ENCODE measurements at regions not wholly inside any gene's neighbourhood (a gene's known extent, or its start where the extent isn't known, plus 50 kb on each side); places are given as distances from the start of the nearest gene placed in this dataset.
"Not testable (repeated sequence)": the region's sequence is repeated elsewhere in the genome, so short reads cannot be mapped to it uniquely, and the experiment has no call there.

DNA sequence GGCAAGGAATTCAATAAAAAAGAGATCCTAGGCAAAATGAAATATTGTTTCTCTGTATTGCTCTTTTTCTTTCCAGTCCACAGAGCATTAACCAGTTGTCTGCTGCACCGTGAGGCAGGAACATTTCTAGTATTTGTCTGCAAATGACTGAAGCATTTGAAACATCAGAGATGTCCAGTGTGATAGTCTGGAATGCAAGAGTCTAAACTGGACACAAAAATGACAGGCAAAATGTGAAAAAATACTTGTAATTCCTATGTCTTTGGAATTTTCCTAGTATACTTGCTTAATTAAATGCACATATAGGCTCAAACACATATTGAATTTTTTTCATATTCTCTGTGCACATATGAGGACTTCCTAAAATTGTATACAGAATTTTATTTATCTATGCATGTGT, 120.5 kb upstream of the SPATS2L start:
- DNase-seq: no peak
- in situ Hi-C loops (cut with MboI; ENCODE audit: low pct_unique_long_range_greater_than_20kb, low sequenced_read_pairs): no loop called here

GRCh38 chr2:200188876-200189275, 117.6 kb upstream of the SPATS2L start:
- DNase-seq: no peak

GRCh38 chr2:200189964-200190363, 116.5 kb upstream of the SPATS2L start:
- in situ Hi-C loops (cut with MboI; ENCODE audit: low pct_unique_long_range_greater_than_20kb, low sequenced_read_pairs): no loop called here
- no peak for DNase-seq

More at GRCh38 chr2:200188876-200189275, 117.6 kb upstream of the SPATS2L start:
- in situ Hi-C loops (cut with MboI; ENCODE audit: low pct_unique_long_range_greater_than_20kb, low sequenced_read_pairs): no loop called here

GRCh38 chr2:200193331-200193730, 113.2 kb upstream of the SPATS2L start:
- in situ Hi-C loops (cut with MboI; ENCODE audit: low pct_unique_long_range_greater_than_20kb, low sequenced_read_pairs): no loop called here
- no peak for DNase-seq

GRCh38 chr2:200193791-200194190, 112.7 kb upstream of the SPATS2L start:
- no peak for DNase-seq
- in situ Hi-C loops (cut with MboI; ENCODE audit: low pct_unique_long_range_greater_than_20kb, low sequenced_read_pairs): no loop called here

- DNase-seq: no peak
- in situ Hi-C loops (cut with MboI; ENCODE audit: low pct_unique_long_range_greater_than_20kb, low sequenced_read_pairs): no loop called here
Measured at GRCh38 chr2:200194746-200195145, 111.7 kb upstream of the SPATS2L start.

DNA sequence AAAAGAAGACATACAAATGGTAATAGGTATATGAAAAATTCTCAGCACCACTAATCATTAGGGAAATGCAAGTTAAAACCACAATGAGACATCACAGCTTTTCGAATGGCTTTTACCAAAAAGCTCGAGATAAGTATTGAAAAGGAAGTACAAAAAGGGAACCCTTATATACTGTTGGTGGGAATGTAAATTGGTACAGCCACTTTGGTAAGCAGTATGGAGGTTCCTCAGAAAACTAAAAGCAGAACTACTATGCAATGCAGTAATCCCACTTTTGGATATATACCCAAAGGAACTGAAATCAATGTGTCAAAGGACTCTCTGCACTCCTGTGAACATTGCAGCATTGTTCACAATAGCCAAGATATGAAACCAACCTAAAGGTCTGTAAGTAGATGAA, 107.5 kb upstream of the SPATS2L start:
- peak; percentile 55 for DNase-seq
- in situ Hi-C loops (cut with MboI; ENCODE audit: low pct_unique_long_range_greater_than_20kb, low sequenced_read_pairs): no loop called here

DNA sequence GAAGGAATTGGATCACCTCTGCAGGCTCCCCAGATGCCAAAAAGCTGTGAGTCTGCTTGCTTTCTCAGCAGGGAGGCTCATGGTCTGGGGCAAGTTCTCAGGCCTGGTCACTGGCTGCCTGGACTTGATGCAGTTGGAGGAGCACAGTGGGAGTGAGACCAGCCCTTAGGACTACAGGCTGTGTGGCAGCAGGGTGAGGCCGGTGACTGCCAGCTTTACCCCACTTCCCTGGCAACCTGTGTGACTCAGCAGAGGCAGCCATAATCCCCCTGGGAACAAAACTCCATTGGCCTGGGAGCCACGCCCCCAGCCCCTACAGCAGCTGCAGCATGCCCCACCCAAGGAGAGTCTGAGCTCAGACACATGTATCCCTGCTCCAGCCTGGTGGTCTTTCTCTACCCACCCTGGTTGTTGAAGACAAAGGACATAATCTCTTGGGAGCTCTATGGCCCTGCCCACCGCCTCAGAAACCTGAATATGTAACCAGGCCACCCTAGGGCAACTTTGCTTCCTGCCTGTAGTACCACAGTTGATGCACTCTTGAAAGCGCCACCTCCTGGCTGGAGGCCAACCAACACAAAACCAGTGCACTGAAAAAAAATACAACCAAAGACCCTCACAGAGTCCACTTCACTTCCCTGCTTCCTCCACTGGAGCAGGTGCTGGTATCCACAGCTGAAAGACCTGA, 106.8 kb upstream of the SPATS2L start:
- in situ Hi-C loops (cut with MboI; ENCODE audit: low pct_unique_long_range_greater_than_20kb, low sequenced_read_pairs): no loop called here
- DNase-seq: peak; percentile 15

- DNase-seq; in situ Hi-C loops (cut with MboI; ENCODE audit: low pct_unique_long_range_greater_than_20kb, low sequenced_read_pairs): not testable (repeated sequence)
Measured at GRCh38 chr2:200201839-200202238, 104.7 kb upstream of the SPATS2L start.

- in situ Hi-C loops (cut with MboI; ENCODE audit: low pct_unique_long_range_greater_than_20kb, low sequenced_read_pairs): no loop called here
- DNase-seq: no peak
Measured at GRCh38 chr2:200203381-200203827, 103.1 kb upstream of the SPATS2L start.

DNA sequence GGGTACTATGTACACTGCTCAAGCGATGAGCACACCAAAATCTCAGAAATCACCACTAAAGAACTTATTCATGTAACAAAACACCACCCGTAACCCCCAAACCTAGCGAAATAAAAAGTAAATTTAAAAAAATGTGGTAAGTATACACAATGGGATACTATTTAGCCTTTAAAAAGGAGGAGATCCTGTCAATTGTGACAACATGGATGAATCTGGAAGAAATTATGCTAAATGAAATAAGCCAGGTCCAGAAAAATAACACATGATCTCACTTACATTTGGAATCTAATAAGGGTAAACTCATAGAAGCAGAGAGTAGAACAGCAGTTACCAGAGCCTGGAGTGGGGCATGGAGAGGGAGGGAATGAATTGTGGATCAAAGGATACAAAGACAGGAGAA, 98.5 kb upstream of the SPATS2L start:
- no peak for DNase-seq
- in situ Hi-C loops (cut with MboI; ENCODE audit: low pct_unique_long_range_greater_than_20kb, low sequenced_read_pairs): no loop called here

DNA sequence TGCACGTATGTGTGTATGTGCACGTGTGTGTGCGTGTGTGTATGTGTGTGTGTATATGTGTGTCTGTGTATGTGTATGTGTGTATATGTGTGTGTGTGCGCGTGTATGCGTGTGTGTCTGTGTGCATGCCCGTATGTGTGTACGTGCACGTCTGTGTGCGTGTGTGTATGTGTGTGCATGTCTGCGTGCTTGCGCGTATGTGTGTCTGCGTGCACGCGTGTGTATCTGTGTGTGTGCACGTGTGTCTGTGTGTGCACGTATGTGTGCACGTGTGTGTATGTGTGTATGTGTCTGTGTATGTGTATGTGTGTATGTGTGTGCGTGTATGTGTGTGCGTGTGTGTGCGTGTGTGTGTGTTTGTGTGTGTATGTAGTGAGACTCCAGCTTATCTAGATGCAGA, 97.5 kb upstream of the SPATS2L start:
- DNase-seq: no peak
- in situ Hi-C loops (cut with MboI; ENCODE audit: low pct_unique_long_range_greater_than_20kb, low sequenced_read_pairs): no loop called here

- in situ Hi-C loops (cut with MboI; ENCODE audit: low pct_unique_long_range_greater_than_20kb, low sequenced_read_pairs): no loop called here
- no peak for DNase-seq
Measured at GRCh38 chr2:200211643-200212042, 94.8 kb upstream of the SPATS2L start.

- in situ Hi-C loops (cut with MboI; ENCODE audit: low pct_unique_long_range_greater_than_20kb, low sequenced_read_pairs): no loop called here
- DNase-seq: no peak
Measured at GRCh38 chr2:200212862-200213425, 93.5 kb upstream of the SPATS2L start.

DNA sequence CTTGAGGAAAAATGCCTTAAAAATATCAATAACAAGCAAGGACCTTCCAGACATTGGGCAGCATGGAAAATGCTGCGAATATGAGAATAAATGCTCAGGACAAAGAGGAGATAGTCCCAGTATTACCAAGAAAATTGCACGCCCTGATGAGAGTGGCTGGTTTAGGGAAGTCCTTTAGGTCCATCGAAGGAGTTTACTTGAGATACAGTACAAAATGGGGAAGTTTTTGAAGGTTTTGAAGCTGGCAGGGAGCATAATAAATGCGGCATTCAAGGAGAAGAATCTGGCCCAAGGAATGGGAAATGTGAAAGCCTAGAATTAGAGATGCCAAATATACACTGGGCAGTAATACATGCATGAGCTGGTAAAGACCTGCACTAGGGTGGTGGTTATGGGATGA, 90.2 kb upstream of the SPATS2L start:
- DNase-seq: peak; percentile 28
- in situ Hi-C loops (cut with MboI; ENCODE audit: low pct_unique_long_range_greater_than_20kb, low sequenced_read_pairs): no loop called here

- DNase-seq: no peak
- in situ Hi-C loops (cut with MboI; ENCODE audit: low pct_unique_long_range_greater_than_20kb, low sequenced_read_pairs): no loop called here
Measured at GRCh38 chr2:200217320-200217719, 89.2 kb upstream of the SPATS2L start.

DNA sequence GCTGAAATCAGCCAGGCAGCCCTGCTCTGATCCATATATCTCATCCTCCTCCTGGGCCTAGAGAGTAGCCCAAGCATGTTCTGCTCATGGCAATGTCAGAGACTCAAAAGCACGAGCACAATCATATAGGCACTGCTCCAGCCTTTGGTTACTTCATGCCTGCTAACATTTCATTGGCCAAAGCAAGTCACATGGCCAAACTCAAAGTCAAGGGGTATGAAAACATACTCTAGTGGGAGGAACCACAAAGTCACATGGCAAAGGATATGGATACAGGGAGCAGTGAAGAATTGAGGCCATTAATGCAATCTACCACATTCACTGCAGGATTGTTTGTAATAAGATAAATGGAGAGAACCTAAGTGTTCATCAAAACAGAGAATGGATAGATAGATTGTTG, 87.8 kb upstream of the SPATS2L start:
- in situ Hi-C loops (cut with MboI; ENCODE audit: low pct_unique_long_range_greater_than_20kb, low sequenced_read_pairs): no loop called here
- DNase-seq: no peak

DNA sequence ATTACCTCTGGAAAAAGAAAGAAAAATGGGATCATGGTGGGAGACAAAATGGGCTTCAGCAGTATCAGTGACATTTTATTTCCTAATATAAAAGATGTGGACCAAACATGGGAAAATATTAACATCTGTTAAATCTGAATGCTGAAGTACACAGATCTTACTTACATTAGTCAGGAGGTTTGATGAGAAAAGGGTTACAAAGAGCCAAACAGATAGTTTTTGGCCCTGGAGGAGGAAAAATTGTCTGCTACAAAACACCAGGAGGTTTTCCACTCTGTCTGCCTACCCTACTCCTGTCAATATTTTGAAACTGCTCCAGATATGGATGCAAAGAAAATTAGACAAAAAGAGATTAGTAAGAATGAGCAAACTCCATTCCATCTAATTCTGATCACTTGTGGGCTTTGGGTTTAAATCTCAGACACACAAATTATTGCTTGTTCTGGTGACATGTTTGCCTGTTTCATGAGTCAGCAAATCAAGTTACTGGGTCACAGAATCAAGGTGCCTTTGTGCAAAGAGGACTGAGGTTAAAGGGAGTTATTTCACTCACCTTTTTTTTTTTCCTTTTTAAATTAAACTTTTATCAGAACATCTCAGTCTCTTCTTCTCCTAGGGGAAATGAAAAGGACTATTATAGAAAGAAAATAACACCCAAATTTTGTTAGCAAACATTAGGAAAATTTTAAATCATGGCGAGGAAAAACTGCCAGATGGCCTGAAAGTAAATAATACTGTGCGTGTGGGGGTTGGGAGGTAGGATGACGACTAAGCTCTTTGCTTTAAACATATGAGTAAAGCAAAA, 87.0 kb upstream of the SPATS2L start:
- DNase-seq: no peak
- in situ Hi-C loops (cut with MboI; ENCODE audit: low pct_unique_long_range_greater_than_20kb, low sequenced_read_pairs): no loop called here

DNA sequence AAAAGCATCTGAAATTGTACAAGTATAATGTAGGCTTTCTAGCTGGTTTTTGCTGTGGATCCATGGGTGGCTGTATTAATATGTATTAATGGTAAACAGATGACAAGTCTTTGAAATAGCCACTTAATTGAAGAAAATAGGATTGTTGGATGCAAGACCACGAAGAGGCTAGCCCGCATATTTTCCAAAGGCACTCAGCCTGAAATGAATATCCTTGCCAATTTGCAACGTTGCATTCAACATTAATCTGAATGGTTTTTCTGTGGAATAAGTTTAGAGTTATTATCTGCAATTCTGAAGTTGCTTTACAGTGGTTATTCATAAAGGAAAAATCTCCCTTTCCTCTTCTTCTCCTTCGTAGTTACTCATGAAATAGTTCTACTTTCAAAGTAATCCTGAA, 86.2 kb upstream of the SPATS2L start:
- DNase-seq: no peak
- in situ Hi-C loops (cut with MboI; ENCODE audit: low pct_unique_long_range_greater_than_20kb, low sequenced_read_pairs): no loop called here

Data from KBM-7 (cell line).